ENCODE measurements at regions not wholly inside any gene's neighbourhood (a gene's known extent, or its start where the extent isn't known, plus 50 kb on each side); places are given as distances from the start of the nearest gene placed in this dataset.

GRCh38 chr5:130642461-130642860 lies 522.6 kb downstream of the HINT1 start:
- H3K27me3 ChIP-seq (replicated peaks in 1 of 4; ENCODE audit: control insufficient read depth in 3 of 4, extremely low read depth in 1 of 4, insufficient read depth in 3 of 4, low read length in 3 of 4) = no peaks in the 10 kb centered on the region
- no peaks in the 10 kb centered on the region for H3K4me1 ChIP-seq (replicated peaks in 1 of 4; ENCODE audit: control insufficient read depth in 3 of 4, insufficient read depth in 4 of 4, low read length in 3 of 4)
- no peak overlapping the region for H2BK20ac ChIP-seq (ENCODE audit: low read length)
- no peak overlapping the region for H3K4me2 ChIP-seq (ENCODE audit: insufficient read depth in 1 of 2, low read depth in 2 of 2, low read length in 2 of 2)
- H3K9ac ChIP-seq (replicated peaks in 1 of 4; ENCODE audit: extremely low read depth in 1 of 4, low read depth in 3 of 4, low read length in 3 of 4) = no peak overlapping the region
- no peaks in the 10 kb centered on the region for H3K23me2 ChIP-seq (ENCODE audit: low read depth, low read length)
- H2BK15ac ChIP-seq (ENCODE audit: low read length) = no peak overlapping the region
- H3K56ac ChIP-seq (replicated peaks; ENCODE audit: insufficient read length, low read depth, low read length) = no peak overlapping the region
- no peak overlapping the region for H4K8ac ChIP-seq (ENCODE audit: extremely low read depth, insufficient read depth, low read length)
- no peak overlapping the region for H3K27ac ChIP-seq (ENCODE audit: low read depth, low read length)
- H4K20me1 ChIP-seq (replicated peaks in 1 of 2; ENCODE audit: control insufficient read depth in 1 of 2, insufficient read depth in 2 of 2, low read length in 2 of 2) = no peaks in the 10 kb centered on the region
- FAIRE-seq (no peak), DNase-seq (ENCODE audit: low read depth in 1 of 2, low spot score in 2 of 2) (no peak)
- no peak overlapping the region for H3K4me3 ChIP-seq (ENCODE audit: extremely low read depth in 1 of 4, insufficient read depth in 2 of 4, low read depth in 3 of 4, low read length in 4 of 4)
- H3K79me2 ChIP-seq (ENCODE audit: control insufficient read depth in 1 of 2, insufficient read depth in 2 of 2, low read length in 2 of 2) = no peaks in the 10 kb centered on the region
- H3K14ac ChIP-seq (ENCODE audit: insufficient read length) = no peak overlapping the region
- H2BK120ac ChIP-seq (replicated peaks; ENCODE audit: low read depth, low read length) = no peak overlapping the region
- H4K5ac ChIP-seq (ENCODE audit: insufficient read length, low read depth, low read length) = no peak overlapping the region
- no peak overlapping the region for H2BK5ac ChIP-seq (ENCODE audit: low read depth, low read length)
- CTCF ChIA-PET (ENCODE audit: partially characterized antibody) = interaction anchor here (1.1 kb wide), 1 partner anchor 105 kb away, joined by 3 read pairs; no protein-coding TSS in a partner anchor
- H4K91ac ChIP-seq (replicated peaks; ENCODE audit: insufficient read length, low read length) = no peak overlapping the region
- no peaks in the 10 kb centered on the region for H3K79me1 ChIP-seq (ENCODE audit: low read depth, low read length)
- no peak overlapping the region for H3K23ac ChIP-seq (ENCODE audit: insufficient read length)
- no peaks in the 10 kb centered on the region for H3K36me3 ChIP-seq (ENCODE audit: control insufficient read depth in 2 of 4, insufficient read depth in 4 of 4, low read length in 3 of 4)
- H2AFZ ChIP-seq (ENCODE audit: low read length) = no peak overlapping the region
- no peak overlapping the region for H2AK5ac ChIP-seq (ENCODE audit: low read depth, low read length)
- POLR2A ChIA-PET (ENCODE audit: partially characterized antibody) = no interaction called here
- peaks cover 20 to 26% of the 10 kb centered on the region in 2 experiments; a peak in 3 of 4 replicates for H3K9me3 ChIP-seq (ENCODE audit: insufficient read depth in 2 of 2, low read depth in 1 of 2, low read length in 1 of 2)
- WGBS, 2 experiments (ENCODE audit: extremely low coverage in 1 of 2, insufficient coverage in 1 of 2, insufficient read length in 1 of 2, insufficient replicate concordance in 2 of 2, low coverage in 1 of 2, low lambda C conversion rate in 2 of 2, missing lambda C conversion rate in 1 of 2) = 95% methylated on average over 2 of the region's 2 CpGs; no CpG with 5 or more reads in 1 of the 2 experiments
- no peak for TF ChIP-seq CREB1 (IDR thresholded peaks at IDR 0.05)
- no peak for TF ChIP-seq ATF3 (IDR thresholded peaks at IDR 0.05; ENCODE audit: insufficient read depth, low read depth, low read length)
- no peak for TF ChIP-seq POU5F1 (IDR thresholded peaks at IDR 0.05; ENCODE audit: low read depth, low read length)
- TF ChIP-seq BCL11A (IDR thresholded peaks at IDR 0.05; ENCODE audit: low read depth in 2 of 2, low read length in 2 of 2) = no peak
- no peak for TF ChIP-seq RAD21 (IDR thresholded peaks at IDR 0.05 in 1 of 2, conservative IDR thresholded peaks at IDR 0.05 in 1 of 2; ENCODE audit: low read depth in 2 of 2, low read length in 2 of 2)
- no peak for TF ChIP-seq ATF2 (IDR thresholded peaks at IDR 0.05; ENCODE audit: low read length)
- no peak overlapping the region for H3K18ac ChIP-seq (ENCODE audit: extremely low read depth, low read length)
- H2BK12ac ChIP-seq (ENCODE audit: low read depth, low read length) = no peak overlapping the region
- no peak overlapping the region for H3K4ac ChIP-seq (replicated peaks; ENCODE audit: insufficient read length, low read depth, low read length)

Data from H1 (cell line).